Hepatocyte (in vitro differentiated cells): ENCODE measurements at regions not wholly inside any gene's neighbourhood (a gene's known extent, or its start where the extent isn't known, plus 50 kb on each side); places are given as distances from the start of the nearest gene placed in this dataset.

ENCODE experiments used
- DNase-seq: peaks from one replicate; pipeline ENCODE4 v3.0.0-alpha.2; 2016; ENCODE audit warnings: low spot score
- H2AFZ ChIP-seq: fragments of 200-600 bp; sonication (generic); 2 replicates; pipeline ENCODE4 v1.6.0; 2016; ENCODE audit warnings: antibody characterized with exemption, mild to moderate bottlenecking
- H3K27ac ChIP-seq: fragments of 200-600 bp; sonication (generic); 2 replicates; pipeline ENCODE4 v1.5.1; 2016; ENCODE audit warnings: mild to moderate bottlenecking
- H3K27me3 ChIP-seq: fragments of 200-600 bp; sonication (generic); 2 replicates; pipeline ENCODE4 v1.6.1; 2016
- H3K36me3 ChIP-seq: fragments of 200-600 bp; sonication (generic); replicated peaks from 2 replicates; pipeline ENCODE4 v1.5.1; 2016; ENCODE audit warnings: low read depth; ENCODE audit not compliant: insufficient read depth
- H3K4me1 ChIP-seq: fragments of 200-600 bp; sonication (generic); 2 replicates; pipeline ENCODE4 v1.5.1; 2016; ENCODE audit warnings: mild to moderate bottlenecking, moderate library complexity; ENCODE audit not compliant: insufficient read depth
- H3K4me2 ChIP-seq: fragments of 200-600 bp; sonication (generic); 2 replicates; pipeline ENCODE4 v1.6.0; 2016
- H3K4me3 ChIP-seq: fragments of 200-600 bp; sonication (generic); 2 replicates; pipeline ENCODE4 v1.5.1; 2016; ENCODE audit warnings: mild to moderate bottlenecking
- H3K79me2 ChIP-seq: fragments of 200-600 bp; sonication (generic); 2 replicates; pipeline ENCODE4 v1.6.0; 2017; ENCODE audit warnings: mild to moderate bottlenecking
- H3K9me2 ChIP-seq: fragments of 200-600 bp; sonication (generic); replicated peaks from 2 replicates; pipeline ENCODE4 v1.6.0; 2017; ENCODE audit warnings: mild to moderate bottlenecking; ENCODE audit not compliant: insufficient read depth
- H3K9me3 ChIP-seq: fragments of 200-600 bp; sonication (generic); 2 replicates; pipeline ENCODE4 v1.5.1; 2016; ENCODE audit warnings: low read depth, mild to moderate bottlenecking
- H4K20me1 ChIP-seq: fragments of 200-600 bp; sonication (generic); 2 replicates; pipeline ENCODE4 v1.6.0; 2016; ENCODE audit warnings: mild to moderate bottlenecking; ENCODE audit not compliant: insufficient read depth, poor library complexity, severe bottlenecking
- CTCF ChIP-seq: fragments of 200-600 bp; sonication (generic); IDR thresholded peaks from 2 replicates; pipeline ENCODE4 v1.5.1; 2016; ENCODE audit warnings: antibody characterized with exemption, mild to moderate bottlenecking; ENCODE audit not compliant: poor library complexity
- EZH2 ChIP-seq: fragments of 200-600 bp; sonication (generic); IDR thresholded peaks from 2 replicates; pipeline ENCODE4 v1.6.1; 2016; ENCODE audit warnings: antibody characterized with exemption, mild to moderate bottlenecking, borderline replicate concordance
- EZH2phosphoT487 ChIP-seq: fragments of 200-600 bp; sonication (generic); IDR thresholded peaks from one replicate; pipeline ENCODE4 v1.6.1; 2018; ENCODE audit warnings: antibody characterized with exemption, mild to moderate bottlenecking, low read depth, moderate library complexity; ENCODE audit not compliant: unreplicated experiment, severe bottlenecking
- WGBS: methylation state at CpG from one replicate; pipeline ENCODE4 v1.1.6; 2016; ENCODE audit warnings: low lambda C conversion rate; ENCODE audit errors: missing lambda C conversion rate; 5-methylcytosine and 5-hydroxymethylcytosine counted together

DNA sequence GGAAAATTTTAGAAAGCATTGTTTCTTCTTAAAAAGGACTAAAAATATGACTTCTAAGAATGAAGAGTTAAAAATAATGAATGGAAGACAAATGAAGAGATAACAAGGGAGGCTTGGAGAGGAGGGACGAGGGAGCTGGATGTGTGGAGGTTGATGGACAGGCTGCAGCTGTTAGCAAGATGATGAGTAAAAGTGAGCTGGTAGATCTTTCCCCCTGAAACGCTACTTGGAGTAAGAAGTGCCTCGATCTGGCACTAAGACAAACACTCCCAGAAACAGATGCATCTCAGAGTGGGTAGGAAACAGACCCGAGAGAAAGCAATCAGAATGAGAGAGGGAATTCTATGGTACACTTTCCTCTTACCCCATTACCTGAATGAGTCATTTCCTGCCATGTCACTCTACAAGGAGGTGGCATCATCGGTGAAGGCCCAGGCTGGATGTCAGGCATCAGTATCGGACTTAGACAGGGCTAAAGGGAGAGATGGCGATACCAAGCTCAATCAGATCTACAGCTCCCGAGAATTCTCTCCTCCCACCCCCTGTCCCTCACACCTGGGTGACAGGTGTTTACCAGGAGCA, 154.1 kb upstream of the BMP2 start:
- Histone ChIP-seq H3K9me2 (no peaks in the 10 kb centered on the region), H3K36me3 (no peaks in the 10 kb centered on the region), H3K27me3 (no peaks in the 10 kb centered on the region), H3K27ac (peak overlapping the region; percentile 48), H3K4me1 (no peaks in the 10 kb centered on the region), H4K20me1 (no peaks in the 10 kb centered on the region), H2AFZ (no peak overlapping the region), H3K9me3 (no peaks in the 10 kb centered on the region), H3K4me2 (no peak overlapping the region), H3K79me2 (no peaks in the 10 kb centered on the region), H3K4me3 (no peak overlapping the region)
- 70% methylated on average over 8 of the region's 8 CpGs for WGBS
- no peak for DNase-seq
- TF ChIP-seq EZH2phosphoT487 = no peak

GRCh38 chr20:6612606-6612923, 154.9 kb upstream of the BMP2 start:
- H3K9me2 ChIP-seq = no peaks in the 10 kb centered on the region
- TF ChIP-seq CTCF (no peak), EZH2 (no peak), EZH2phosphoT487 (no peak)
- no peaks in the 10 kb centered on the region for H4K20me1 ChIP-seq
- H3K36me3 ChIP-seq = no peaks in the 10 kb centered on the region
- H3K4me1 ChIP-seq = no peaks in the 10 kb centered on the region
- H3K4me3 ChIP-seq = no peak overlapping the region
- peak overlapping the region; percentile 48 for H3K27ac ChIP-seq
- no peaks in the 10 kb centered on the region for H3K79me2 ChIP-seq
- no peak overlapping the region for H3K4me2 ChIP-seq
- DNase-seq = no peak
- H2AFZ ChIP-seq = no peak overlapping the region
- H3K27me3 ChIP-seq = no peaks in the 10 kb centered on the region
- H3K9me3 ChIP-seq = no peaks in the 10 kb centered on the region
- 69% methylated on average over 1 of the region's 1 CpG for WGBS

GRCh38 chr20:6611911-6612605, 155.4 kb upstream of the BMP2 start:
- TF ChIP-seq EZH2phosphoT487 = no peak
- no peak for TF ChIP-seq CTCF
- TF ChIP-seq EZH2 = no peak
- DNase-seq = no peak
- Histone ChIP-seq H4K20me1 (no peaks in the 10 kb centered on the region), H3K4me1 (no peaks in the 10 kb centered on the region), H3K9me3 (no peaks in the 10 kb centered on the region), H3K4me3 (no peak overlapping the region), H3K9me2 (no peaks in the 10 kb centered on the region), H3K27me3 (no peaks in the 10 kb centered on the region), H3K27ac (peak overlapping the region; percentile 76), H3K4me2 (no peak overlapping the region), H3K36me3 (no peaks in the 10 kb centered on the region), H2AFZ (no peak overlapping the region), H3K79me2 (no peaks in the 10 kb centered on the region)
- 96% methylated on average over 2 of the region's 2 CpGs for WGBS

DNA sequence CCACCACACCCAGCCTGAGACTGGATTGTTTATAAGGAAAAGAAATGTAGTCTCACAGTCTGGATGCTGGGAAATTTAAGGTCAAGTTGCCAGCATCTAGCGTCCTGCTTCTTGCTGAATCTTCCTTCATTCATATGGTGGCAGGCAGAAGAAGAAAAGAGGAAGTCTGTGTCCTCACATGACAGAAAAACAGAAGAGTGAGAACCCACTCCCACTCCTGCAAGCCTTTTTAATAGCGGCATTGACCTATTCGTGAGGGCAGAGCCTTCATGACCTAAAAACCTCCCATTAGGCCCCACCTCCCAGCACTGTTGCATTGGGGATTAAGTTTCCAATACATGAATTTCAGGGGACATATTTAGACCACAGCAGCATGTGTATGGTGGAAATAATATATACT, 160.8 kb upstream of the BMP2 start:
- H2AFZ ChIP-seq = no peak overlapping the region
- no peak for DNase-seq
- no peak overlapping the region for H3K4me3 ChIP-seq
- no peak overlapping the region for H3K27ac ChIP-seq
- H4K20me1 ChIP-seq = no peaks in the 10 kb centered on the region
- H3K36me3 ChIP-seq = no peaks in the 10 kb centered on the region
- H3K9me3 ChIP-seq = no peaks in the 10 kb centered on the region
- H3K4me2 ChIP-seq = no peak overlapping the region
- 97% methylated on average over 3 of the region's 3 CpGs for WGBS
- H3K4me1 ChIP-seq = no peaks in the 10 kb centered on the region
- TF ChIP-seq EZH2 (no peak), EZH2phosphoT487 (no peak), CTCF (no peak)
- H3K79me2 ChIP-seq = no peaks in the 10 kb centered on the region
- H3K27me3 ChIP-seq = no peaks in the 10 kb centered on the region
- H3K9me2 ChIP-seq = no peaks in the 10 kb centered on the region
